ENCODE measurements at regions not wholly inside any gene's neighbourhood (a gene's known extent, or its start where the extent isn't known, plus 50 kb on each side); places are given as distances from the start of the nearest gene placed in this dataset.

GRCh38 chr5:159698322-159698721, 218.0 kb upstream of the ADRA1B start:
- H3K27ac ChIP-seq (ENCODE audit: low read length) = no peak overlapping the region
- H3K9me3 ChIP-seq (replicated peaks; ENCODE audit: insufficient read depth, low read length) = no peaks in the 10 kb centered on the region
- H3K79me2 ChIP-seq (ENCODE audit: low read length) = no peaks in the 10 kb centered on the region
- H3K4me3 ChIP-seq (ENCODE audit: low read length) = no peak overlapping the region
- no peak overlapping the region for H2AFZ ChIP-seq (ENCODE audit: low read length)
- no peaks in the 10 kb centered on the region for H3F3A ChIP-seq (ENCODE audit: insufficient read depth, low read length)
- no peaks in the 10 kb centered on the region for H3K4me1 ChIP-seq (ENCODE audit: low read length)
- no peaks in the 10 kb centered on the region for H4K20me1 ChIP-seq (ENCODE audit: insufficient read depth, low read length)
- DNase-seq = no peak
- TF ChIP-seq EZH2phosphoT487 (IDR thresholded peaks at IDR 0.05; ENCODE audit: low read length) (no peak), CTCF (IDR thresholded peaks at IDR 0.05; ENCODE audit: low read length) (no peak), EZH2 (optimal IDR thresholded peaks at IDR 0.05; ENCODE audit: low read depth, low read length) (no peak)
- H3K27me3 ChIP-seq (replicated peaks; ENCODE audit: insufficient read depth, low read length) = no peaks in the 10 kb centered on the region
- no peaks in the 10 kb centered on the region for H3K9me2 ChIP-seq (replicated peaks; ENCODE audit: insufficient read depth, low read length)
- H3K9ac ChIP-seq (ENCODE audit: low read length) = no peak overlapping the region
- no peak overlapping the region for H3K4me2 ChIP-seq (ENCODE audit: low read depth, low read length)
- no peaks in the 10 kb centered on the region for H3K36me3 ChIP-seq (replicated peaks; ENCODE audit: insufficient read depth, low read length)

- Histone ChIP-seq H3K27ac (ENCODE audit: low read length) (no peak overlapping the region), H3K4me1 (ENCODE audit: low read length) (no peaks in the 10 kb centered on the region), H2AFZ (ENCODE audit: low read length) (no peak overlapping the region), H3K36me3 (replicated peaks; ENCODE audit: insufficient read depth, low read length) (no peaks in the 10 kb centered on the region), H3K79me2 (ENCODE audit: low read length) (no peaks in the 10 kb centered on the region), H3K9me3 (replicated peaks; ENCODE audit: insufficient read depth, low read length) (no peaks in the 10 kb centered on the region), H3K9ac (ENCODE audit: low read length) (no peak overlapping the region), H3K4me3 (ENCODE audit: low read length) (no peak overlapping the region), H4K20me1 (ENCODE audit: insufficient read depth, low read length) (no peaks in the 10 kb centered on the region), H3K9me2 (replicated peaks; ENCODE audit: insufficient read depth, low read length) (no peaks in the 10 kb centered on the region), H3F3A (ENCODE audit: insufficient read depth, low read length) (no peaks in the 10 kb centered on the region), H3K27me3 (replicated peaks; ENCODE audit: insufficient read depth, low read length) (no peaks in the 10 kb centered on the region), H3K4me2 (ENCODE audit: low read depth, low read length) (no peak overlapping the region)
- no peak for DNase-seq
- TF ChIP-seq CTCF (IDR thresholded peaks at IDR 0.05; ENCODE audit: low read length) (no peak), EZH2 (optimal IDR thresholded peaks at IDR 0.05; ENCODE audit: low read depth, low read length) (no peak), EZH2phosphoT487 (IDR thresholded peaks at IDR 0.05; ENCODE audit: low read length) (no peak)
These were observed 216.3 kb upstream of the ADRA1B start for GRCh38 chr5:159700016-159700415.

- H3K79me2 ChIP-seq (ENCODE audit: low read length) = no peaks in the 10 kb centered on the region
- H3K9me2 ChIP-seq (replicated peaks; ENCODE audit: insufficient read depth, low read length) = no peaks in the 10 kb centered on the region
- H3F3A ChIP-seq (ENCODE audit: insufficient read depth, low read length) = no peaks in the 10 kb centered on the region
- H2AFZ ChIP-seq (ENCODE audit: low read length) = no peak overlapping the region
- no peak overlapping the region for H3K9ac ChIP-seq (ENCODE audit: low read length)
- H3K4me2 ChIP-seq (ENCODE audit: low read depth, low read length) = no peak overlapping the region
- no peak overlapping the region for H3K27ac ChIP-seq (ENCODE audit: low read length)
- H3K36me3 ChIP-seq (replicated peaks; ENCODE audit: insufficient read depth, low read length) = no peaks in the 10 kb centered on the region
- H3K4me1 ChIP-seq (ENCODE audit: low read length) = no peaks in the 10 kb centered on the region
- H4K20me1 ChIP-seq (ENCODE audit: insufficient read depth, low read length) = no peaks in the 10 kb centered on the region
- no peaks in the 10 kb centered on the region for H3K27me3 ChIP-seq (replicated peaks; ENCODE audit: insufficient read depth, low read length)
- no peak overlapping the region for H3K4me3 ChIP-seq (ENCODE audit: low read length)
- TF ChIP-seq CTCF (IDR thresholded peaks at IDR 0.05; ENCODE audit: low read length) (no peak), EZH2phosphoT487 (IDR thresholded peaks at IDR 0.05; ENCODE audit: low read length) (no peak), EZH2 (optimal IDR thresholded peaks at IDR 0.05; ENCODE audit: low read depth, low read length) (no peak)
- H3K9me3 ChIP-seq (replicated peaks; ENCODE audit: insufficient read depth, low read length) = no peaks in the 10 kb centered on the region
- no peak for DNase-seq
These were observed 214.0 kb upstream of the ADRA1B start for GRCh38 chr5:159702301-159702700.
